Superior temporal gyrus (tissue), 1 donor: ENCODE measurements at regions not wholly inside any gene's neighbourhood (a gene's known extent, or its start where the extent isn't known, plus 50 kb on each side); places are given as distances from the start of the nearest gene placed in this dataset.
"Not testable (repeated sequence)": the region's sequence is repeated elsewhere in the genome, so short reads cannot be mapped to it uniquely, and the experiment has no call there.

Experiments
- DNase-seq: peaks from one replicate; pipeline ENCODE4 v3.0.0-alpha.2; 2016; ENCODE audit errors: extremely low spot score

DNA sequence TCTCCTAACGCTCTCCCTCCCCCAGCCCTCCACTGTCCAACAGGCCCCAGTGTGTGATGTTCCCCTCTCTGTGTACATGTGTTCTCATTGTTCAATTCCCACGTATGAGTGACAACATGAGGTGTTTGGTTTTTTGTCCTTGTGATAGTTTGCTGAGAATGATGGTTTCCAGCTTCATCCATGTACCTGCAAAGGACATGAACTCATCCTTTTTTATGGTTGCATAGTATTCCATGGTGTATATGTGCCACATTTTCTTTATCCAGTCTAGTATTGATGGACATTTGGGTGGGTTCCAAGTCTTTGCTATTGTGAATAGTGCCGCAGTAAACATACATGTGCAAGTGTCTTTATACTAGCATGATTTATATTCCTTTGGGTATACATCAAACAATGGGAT lies 347.4 kb downstream of the MAGEE1 start:
- not testable (repeated sequence) for DNase-seq

DNA sequence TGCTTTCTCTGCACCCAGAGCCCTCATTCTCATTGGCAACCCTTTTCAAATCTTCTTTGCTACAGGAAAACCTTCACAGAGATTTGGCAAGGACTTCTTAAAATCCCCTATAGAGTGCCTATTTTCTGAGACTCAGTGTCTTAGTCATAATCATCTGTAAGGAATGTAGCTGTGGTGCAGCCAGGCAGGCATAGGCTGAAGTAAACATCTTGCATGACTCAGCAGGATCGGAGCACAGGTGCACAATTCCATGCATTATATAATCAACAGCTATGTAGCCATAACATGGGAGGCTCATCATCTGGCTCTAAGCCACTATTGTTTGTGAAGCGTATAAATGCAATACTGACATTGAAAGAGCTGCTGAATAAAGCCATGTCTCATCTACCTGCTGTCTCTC lies 368.8 kb downstream of the MAGEE1 start:
- DNase-seq: peak; percentile 8

GRCh38 chrX:76802708-76803107 lies 375.2 kb downstream of the MAGEE1 start:
- DNase-seq: no peak

- DNase-seq: no peak
Measured at GRCh38 chrX:76815754-76816153, 388.2 kb downstream of the MAGEE1 start.

DNA sequence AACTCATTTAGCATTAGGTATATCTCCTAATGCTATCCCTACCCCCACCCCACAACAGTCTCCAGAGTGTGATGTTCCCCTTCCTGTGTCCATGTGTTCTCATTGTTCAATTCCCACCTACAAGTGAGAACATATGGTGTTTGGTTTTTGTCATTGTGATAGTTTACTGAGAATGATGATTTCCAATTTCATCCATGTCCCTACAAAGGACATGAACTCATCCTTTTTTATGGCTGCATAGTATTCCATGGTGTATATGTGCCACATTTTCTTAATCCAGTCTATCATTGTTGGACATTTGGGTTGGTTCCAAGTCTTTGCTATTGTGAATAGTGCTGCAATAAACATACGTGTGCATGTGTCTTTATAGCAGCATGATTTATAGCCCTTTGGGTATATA lies 389.8 kb downstream of the MAGEE1 start:
- not testable (repeated sequence) for DNase-seq

DNA sequence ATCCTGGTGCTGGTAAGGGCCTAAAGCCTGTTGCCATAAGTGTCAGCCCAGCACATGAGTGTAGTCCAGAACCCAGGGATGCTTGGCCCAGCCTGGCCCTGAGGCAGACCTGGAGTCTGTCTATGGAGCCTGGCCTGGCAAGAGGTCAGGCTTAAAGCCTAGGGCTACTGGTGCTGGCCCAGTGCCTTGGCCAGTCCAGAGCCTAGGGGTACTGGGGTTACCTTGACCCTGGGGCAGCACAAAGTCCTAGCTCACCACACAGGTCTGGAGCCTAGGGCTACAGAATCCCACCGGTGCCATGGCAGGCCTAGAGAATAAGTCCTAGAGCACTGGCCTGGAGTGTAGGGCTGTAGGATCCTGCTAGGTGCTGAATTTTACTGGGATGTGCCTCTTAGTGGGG lies 393.8 kb downstream of the MAGEE1 start:
- DNase-seq: no peak

GRCh38 chrX:76827672-76828071 lies 400.2 kb downstream of the MAGEE1 start:
- DNase-seq: no peak

DNA sequence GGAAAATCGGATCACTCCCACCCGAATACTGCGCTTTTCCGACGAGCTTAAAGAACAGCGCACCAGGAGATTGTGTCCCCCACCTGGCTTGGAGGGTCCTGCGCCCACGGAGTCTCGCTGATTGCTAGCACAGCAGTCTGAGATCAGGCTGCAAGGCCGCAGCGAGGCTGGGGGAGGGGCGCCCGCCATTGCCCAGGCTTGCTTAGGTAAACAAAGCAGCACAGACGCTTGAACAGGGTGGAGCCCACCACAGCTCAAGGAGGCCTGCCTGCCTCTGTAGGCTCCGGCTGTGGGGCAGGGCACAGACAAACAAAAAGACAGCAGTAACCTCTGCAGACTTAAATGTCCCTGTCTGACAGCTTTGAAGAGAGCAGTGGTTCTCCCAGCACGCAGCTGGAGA lies 413.4 kb downstream of the MAGEE1 start:
- DNase-seq: not testable (repeated sequence)

DNA sequence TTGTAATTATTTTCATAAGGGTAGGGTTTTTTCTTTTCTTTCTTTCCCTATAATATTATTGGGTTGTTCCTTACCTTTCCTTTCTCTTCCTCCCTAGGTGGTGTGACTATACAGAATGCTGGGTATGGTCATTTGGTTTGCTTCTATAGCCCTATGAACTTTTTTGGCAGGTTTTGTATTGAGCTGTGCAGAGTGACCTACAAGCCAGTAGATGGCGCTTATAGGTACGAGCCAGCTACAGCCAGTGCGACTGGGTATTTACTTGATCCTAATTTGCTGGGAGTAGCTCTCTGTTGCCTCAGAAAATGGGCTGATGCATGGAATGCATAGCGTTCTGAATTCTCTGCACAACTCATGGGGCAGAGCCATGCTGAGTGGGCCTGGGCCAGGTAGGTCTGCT lies 423.3 kb downstream of the MAGEE1 start:
- DNase-seq: peak; percentile 3

DNA sequence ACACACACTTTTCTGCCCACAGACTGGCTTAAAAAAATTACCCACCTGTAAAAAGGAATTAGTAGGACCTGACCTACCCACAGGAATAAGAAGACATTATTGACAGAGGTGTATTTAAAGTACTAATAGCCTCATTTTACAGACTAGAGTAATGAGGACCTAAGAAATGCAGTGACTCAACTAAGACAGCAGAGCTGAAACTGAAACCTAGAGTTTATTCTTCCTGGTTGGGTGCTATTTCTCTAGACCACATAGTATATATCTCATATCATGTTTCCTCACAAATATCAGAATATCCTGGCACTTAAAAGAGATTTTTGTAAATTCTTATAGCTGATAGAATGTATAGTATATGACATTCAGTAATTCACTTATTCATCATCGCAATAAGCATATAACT lies 435.0 kb downstream of the MAGEE1 start:
- DNase-seq: no peak

- DNase-seq: no peak
Measured at GRCh38 chrX:76893930-76894329, 466.4 kb downstream of the MAGEE1 start.

DNA sequence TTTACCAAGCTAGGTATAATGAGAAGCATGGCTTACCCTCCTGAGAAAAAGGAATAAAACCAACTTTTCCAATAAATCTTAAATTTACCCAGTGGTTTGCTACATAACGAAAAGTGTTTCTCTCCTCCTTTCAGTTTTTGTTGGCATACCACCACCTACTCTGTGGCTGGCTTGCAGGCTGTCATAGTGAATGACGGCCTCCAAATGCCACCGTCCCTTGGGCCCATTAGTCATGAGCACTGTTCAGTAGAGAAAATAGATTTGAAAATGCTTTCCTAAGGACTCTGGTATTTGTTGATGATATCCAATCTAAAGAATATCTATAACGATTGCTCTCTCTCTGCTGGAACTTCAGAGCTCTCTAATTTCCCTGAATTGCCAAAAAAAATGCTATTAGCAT lies 488.3 kb downstream of the MAGEE1 start:
- DNase-seq: no peak

GRCh38 chrX:76918033-76918432 lies 490.5 kb downstream of the MAGEE1 start:
- no peak for DNase-seq

- no peak for DNase-seq
Measured at GRCh38 chrX:76919761-76920160, 492.3 kb downstream of the MAGEE1 start.

GRCh38 chrX:76920607-76921006 lies 493.1 kb downstream of the MAGEE1 start:
- no peak for DNase-seq

GRCh38 chrX:76921176-76921575 lies 493.7 kb downstream of the MAGEE1 start:
- no peak for DNase-seq

- DNase-seq: no peak
Measured at GRCh38 chrX:76922100-76922499, 494.6 kb downstream of the MAGEE1 start.

GRCh38 chrX:76924616-76925015 lies 497.1 kb downstream of the MAGEE1 start:
- DNase-seq: not testable (repeated sequence)

DNA sequence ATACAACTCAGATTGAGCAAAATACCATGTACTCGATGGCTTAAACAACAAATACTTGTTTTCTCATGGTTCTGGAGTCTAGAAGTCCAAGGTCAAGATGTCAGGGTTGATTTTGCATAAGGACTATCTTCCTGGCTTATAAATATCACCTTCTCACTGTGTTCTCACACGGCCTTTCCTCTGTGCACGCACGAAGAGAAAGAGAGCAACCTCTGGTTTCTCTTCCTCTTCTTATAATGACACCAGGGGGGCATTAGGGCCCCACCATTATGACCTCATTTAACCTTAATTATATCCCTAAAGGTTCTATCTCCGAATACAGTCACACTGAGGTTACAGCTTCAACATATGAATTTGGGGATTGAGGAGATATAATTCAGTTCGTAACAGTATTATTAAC lies 504.0 kb downstream of the MAGEE1 start:
- DNase-seq: no peak

GRCh38 chrX:76957485-76957884 lies 489.7 kb upstream of the FGF16 start:
- no peak for DNase-seq

GRCh38 chrX:76971393-76972376 lies 475.5 kb upstream of the FGF16 start:
- DNase-seq: no peak

GRCh38 chrX:76977452-76977851 lies 469.7 kb upstream of the FGF16 start:
- DNase-seq: no peak

DNA sequence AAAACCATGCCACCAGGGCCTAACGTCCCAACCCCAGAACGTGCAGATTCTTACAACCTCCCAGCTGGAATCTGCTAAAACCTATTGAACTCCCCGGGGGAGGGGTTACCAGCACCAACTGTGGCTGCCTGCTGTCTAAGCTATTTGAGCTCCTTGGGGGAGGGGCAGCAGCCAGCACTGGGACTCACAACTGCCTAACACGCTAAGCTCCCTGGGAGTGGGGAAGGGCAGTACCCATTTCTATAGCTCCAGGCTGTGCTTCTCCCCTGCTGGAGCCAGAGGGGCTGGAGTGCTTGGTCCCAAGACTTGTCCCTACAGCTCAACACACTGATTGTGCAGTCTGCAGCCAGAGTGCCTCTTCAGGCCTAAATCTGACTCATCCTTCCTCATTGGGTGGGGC lies 459.8 kb upstream of the FGF16 start:
- DNase-seq: no peak

- no peak for DNase-seq
Measured at GRCh38 chrX:76996641-76997040, 450.5 kb upstream of the FGF16 start.
